ENCODE measurements at regions not wholly inside any gene's neighbourhood (a gene's known extent, or its start where the extent isn't known, plus 50 kb on each side); places are given as distances from the start of the nearest gene placed in this dataset.
"Not testable (repeated sequence)": the region's sequence is repeated elsewhere in the genome, so short reads cannot be mapped to it uniquely, and the experiment has no call there.

GRCh38 chr1:10951298-10951697, 61.2 kb upstream of the TARDBP start:
- not testable (repeated sequence) for TF ChIP-seq CTCF (conservative IDR thresholded peaks at IDR 0.05; ENCODE audit: low read length); EZH2phosphoT487 (IDR thresholded peaks at IDR 0.05; ENCODE audit: borderline replicate concordance, low read depth, low read length)

Measured in OCI-LY7 (cell line).